ENCODE measurements at regions not wholly inside any gene's neighbourhood (a gene's known extent, or its start where the extent isn't known, plus 50 kb on each side); places are given as distances from the start of the nearest gene placed in this dataset.

GRCh38 chr1:30631700-30632099 is 91.7 kb downstream of the MATN1 start:
- TF ChIP-seq CTCF (IDR thresholded peaks at IDR 0.05; ENCODE audit: borderline replicate concordance, insufficient read depth, low read depth, low read length) = no peak
- no peak overlapping the region for H3K4me3 ChIP-seq (ENCODE audit: low read depth, low read length)

GRCh38 chr1:30629501-30629900 is 93.9 kb downstream of the MATN1 start:
- no peak for TF ChIP-seq CTCF (IDR thresholded peaks at IDR 0.05; ENCODE audit: borderline replicate concordance, insufficient read depth, low read depth, low read length)
- H3K4me3 ChIP-seq (ENCODE audit: low read depth, low read length) = no peak overlapping the region

GRCh38 chr1:30627994-30628393 is 95.4 kb downstream of the MATN1 start:
- no peak for TF ChIP-seq CTCF (IDR thresholded peaks at IDR 0.05; ENCODE audit: borderline replicate concordance, insufficient read depth, low read depth, low read length)
- no peak overlapping the region for H3K4me3 ChIP-seq (ENCODE audit: low read depth, low read length)

- H3K4me3 ChIP-seq (ENCODE audit: low read depth, low read length) = no peak overlapping the region
- TF ChIP-seq CTCF (IDR thresholded peaks at IDR 0.05; ENCODE audit: borderline replicate concordance, insufficient read depth, low read depth, low read length) = no peak
Measured at GRCh38 chr1:30627206-30627605, 96.2 kb downstream of the MATN1 start.

GRCh38 chr1:30623431-30623830 is 100.0 kb downstream of the MATN1 start:
- H3K4me3 ChIP-seq (ENCODE audit: low read depth, low read length) = no peak overlapping the region
- TF ChIP-seq CTCF (IDR thresholded peaks at IDR 0.05; ENCODE audit: borderline replicate concordance, insufficient read depth, low read depth, low read length) = no peak

- TF ChIP-seq CTCF (IDR thresholded peaks at IDR 0.05; ENCODE audit: borderline replicate concordance, insufficient read depth, low read depth, low read length) = no peak
- no peak overlapping the region for H3K4me3 ChIP-seq (ENCODE audit: low read depth, low read length)
Measured at GRCh38 chr1:30619619-30620018, 103.8 kb downstream of the MATN1 start.

GRCh38 chr1:30618335-30618747 is 105.0 kb downstream of the MATN1 start:
- H3K4me3 ChIP-seq (ENCODE audit: low read depth, low read length) = no peak overlapping the region
- no peak for TF ChIP-seq CTCF (IDR thresholded peaks at IDR 0.05; ENCODE audit: borderline replicate concordance, insufficient read depth, low read depth, low read length)

Measured in GM12875 (cell line).